Endothelial cell of umbilical vein (primary cell): ENCODE measurements at regions not wholly inside any gene's neighbourhood (a gene's known extent, or its start where the extent isn't known, plus 50 kb on each side); places are given as distances from the start of the nearest gene placed in this dataset.

ENCODE experiments used
- BruUV-seq: library from RNA; stranded (reverse); fragments of 400-500 nt; replicated peaks from 2 replicates; lab custom pipeline; 2021; lab: Mats Ljungman, UMichigan
- CTCF ChIA-PET: fragments of 300-600, 350-600 bp; sonication (Branson Sonifier 250); formaldehyde crosslinking; loops from one replicate; lab custom pipeline; 2021; ENCODE audit warnings: antibody characterized with exemption, inconsistent platforms; lab: Charles Lee
- POLR2A ChIA-PET: fragments of 300-600, 350-600 bp; sonication (Branson Sonifier 250); formaldehyde crosslinking; loops from one replicate; lab custom pipeline; 2021; ENCODE audit warnings: antibody characterized with exemption, inconsistent platforms; lab: Charles Lee
- DNase-seq: peaks from one replicate; pipeline ENCODE4 v3.0.0-alpha.2; 2011; ENCODE audit warnings: low read depth, low spot score
- FAIRE-seq: peaks from 2 replicates; lab custom pipeline; 2011; peaks lifted over from hg19 to GRCh38; lab: Jason Lieb, UNC
- H2AFZ ChIP-seq: 2 replicates; pipeline ENCODE4 v1.6.0; 2012; ENCODE audit warnings: low read depth, low read length, control low read depth, inconsistent platforms
- H3K27ac ChIP-seq: 2 replicates; pipeline ENCODE4 v1.5.1; 2011; ENCODE audit warnings: low read depth, mild to moderate bottlenecking, control low read depth, low read length, moderate library complexity; ENCODE audit not compliant: insufficient read depth
- H3K27me3 ChIP-seq, 2 experiments: 2 replicates each; pipeline versions ENCODE4 v1.6.0 to v1.6.1; 2011; ENCODE audit warnings: low read length in 2 of 2, mixed read lengths in 1 of 2; ENCODE audit not compliant: control insufficient read depth in 2 of 2, insufficient read depth in 2 of 2
- H3K36me3 ChIP-seq, 2 experiments: 2 replicates in 1 of 2; 3 replicates in 1 of 2; pipeline ENCODE4 v1.5.1; 2011; ENCODE audit warnings: low read length in 2 of 2, mild to moderate bottlenecking in 1 of 2, moderate library complexity in 1 of 2; ENCODE audit not compliant: control insufficient read depth in 2 of 2, insufficient read depth in 2 of 2; ENCODE audit errors: extremely low read depth in 1 of 2
- H3K4me1 ChIP-seq: 3 replicates; pipeline ENCODE4 v1.5.1; 2011; ENCODE audit warnings: mild to moderate bottlenecking, low read length; ENCODE audit not compliant: control insufficient read depth, insufficient read depth; ENCODE audit errors: extremely low read depth
- H3K4me2 ChIP-seq: 2 replicates; pipeline ENCODE4 v1.6.1; 2011; ENCODE audit warnings: low read length, control low read depth, mixed read lengths; ENCODE audit not compliant: insufficient read depth
- H3K4me3 ChIP-seq, 3 experiments: fragments of 200-600 bp in 1 of 3; sonication (generic), shearing (Covaris generic) in 1 of 3; replicated peaks in 1 of 3; 2 replicates each; pipeline ENCODE4 v1.5.1; 2011 to 2016; ENCODE audit warnings: control low read depth in 3 of 3, low read length in 3 of 3, mild to moderate bottlenecking in 2 of 3, inconsistent platforms in 1 of 3, low read depth in 1 of 3, moderate library complexity in 1 of 3; ENCODE audit not compliant: insufficient read depth in 1 of 3
- H3K79me2 ChIP-seq: 2 replicates; pipeline ENCODE4 v1.6.0; 2012; ENCODE audit warnings: low read length, inconsistent platforms; ENCODE audit not compliant: control insufficient read depth, insufficient read depth
- H3K9ac ChIP-seq: replicated peaks from 2 replicates; pipeline ENCODE3; 2011; ENCODE audit warnings: low read length, control low read depth; ENCODE audit not compliant: insufficient read depth; ENCODE audit errors: extremely low read depth
- H3K9me1 ChIP-seq: replicated peaks from 3 replicates; pipeline ENCODE4 v1.6.0; 2011; ENCODE audit warnings: mild to moderate bottlenecking, low read length; ENCODE audit not compliant: control insufficient read depth, insufficient read depth; ENCODE audit errors: extremely low read depth
- H3K9me3 ChIP-seq: replicated peaks from 2 replicates; pipeline ENCODE4 v1.5.1; 2012; ENCODE audit warnings: low read length, inconsistent platforms; ENCODE audit not compliant: control insufficient read depth, insufficient read depth
- H4K20me1 ChIP-seq: replicated peaks from 2 replicates; pipeline ENCODE3; 2011; ENCODE audit warnings: mild to moderate bottlenecking, low read length; ENCODE audit not compliant: control insufficient read depth, insufficient read depth; ENCODE audit errors: extremely low read depth
- CTCF ChIP-seq, 2 donors: IDR thresholded peaks; 1 replicate in 1 of 2; 2 replicates in 1 of 2; pipeline ENCODE4 v1.5.1; 2011; ENCODE audit warnings: low read length in 2 of 2, mild to moderate bottlenecking in 2 of 2, moderate library complexity in 2 of 2, control low read depth in 1 of 2, inconsistent platforms in 1 of 2, low read depth in 1 of 2; ENCODE audit not compliant: insufficient read depth in 1 of 2; ENCODE audit errors: extremely low read depth in 1 of 2
- EZH2 ChIP-seq: IDR thresholded peaks from 2 replicates; pipeline ENCODE4 v1.6.1; 2012; ENCODE audit warnings: borderline replicate concordance, low read depth, mild to moderate bottlenecking, moderate library complexity, low read length, inconsistent platforms; ENCODE audit not compliant: severe bottlenecking
- FOS ChIP-seq: IDR thresholded peaks from 2 replicates; pipeline ENCODE4 v1.6.1; 2011; ENCODE audit warnings: mild to moderate bottlenecking, low read length, moderate library complexity, borderline replicate concordance; ENCODE audit not compliant: insufficient read depth
- GATA2 ChIP-seq: IDR thresholded peaks from 2 replicates; pipeline ENCODE4 v1.7.0; 2011; ENCODE audit warnings: low read depth, mild to moderate bottlenecking, moderate library complexity, mixed read lengths, low read length; ENCODE audit not compliant: insufficient read length, insufficient read depth
- JUN ChIP-seq: IDR thresholded peaks from 2 replicates; pipeline ENCODE4 v1.6.1; 2011; ENCODE audit warnings: borderline replicate concordance, low read depth; ENCODE audit not compliant: insufficient read length, insufficient read depth
- MAX ChIP-seq: IDR thresholded peaks from 2 replicates; pipeline ENCODE4 v1.6.1; 2011; ENCODE audit not compliant: insufficient read depth, insufficient read length
- MYC ChIP-seq: IDR thresholded peaks from one replicate; pipeline ENCODE4 v1.6.1; 2011; ENCODE audit warnings: mild to moderate bottlenecking, low read depth, low read length
- POLR2A ChIP-seq: IDR thresholded peaks from 2 replicates; pipeline ENCODE4 v1.6.1; 2012; ENCODE audit warnings: low read depth, mild to moderate bottlenecking, control low read depth, low read length
- POLR2AphosphoS5 ChIP-seq: IDR thresholded peaks from 2 replicates; pipeline ENCODE4 v1.6.1; 2012; ENCODE audit warnings: low read depth, mild to moderate bottlenecking, control low read depth, low read length, moderate library complexity; ENCODE audit not compliant: insufficient read depth
- dilution Hi-C: fragments of 300-500 bp; cut with MboI; formaldehyde crosslinking; loops from one replicate; pipeline ENCODE4 v1.15.0; 2019; ENCODE audit warnings: low sequenced_read_pairs; ENCODE audit not compliant: extremely low pct_ligation_motif_present
- intact Hi-C: fragments of 100-400 bp; cut with micrococcal nuclease; formaldehyde crosslinking; loops from one replicate; pipeline ENCODE4 v1.10.0; 2022

GRCh38 chr15:93459396-93459795 lies 370.4 kb upstream of the RGMA start:
- no peak overlapping the region for H3K4me3 ChIP-seq
- H3K9me1 ChIP-seq = no peaks in the 10 kb centered on the region
- ChIA-PET POLR2A (no interaction called here), CTCF (no interaction called here)
- H3K79me2 ChIP-seq = no peaks in the 10 kb centered on the region
- intact Hi-C loops (no loop called here), dilution Hi-C loops (no loop called here)
- DNase-seq (no peak), FAIRE-seq (no peak)
- H3K36me3 ChIP-seq = no peaks in the 10 kb centered on the region
- no peaks in the 10 kb centered on the region for H4K20me1 ChIP-seq
- no peaks in the 10 kb centered on the region for H3K4me1 ChIP-seq
- H3K9ac ChIP-seq = no peak overlapping the region
- no peak overlapping the region for H3K4me2 ChIP-seq
- H3K27ac ChIP-seq = no peak overlapping the region
- H2AFZ ChIP-seq = no peak overlapping the region
- H3K9me3 ChIP-seq = no peaks in the 10 kb centered on the region
- no peaks in the 10 kb centered on the region for H3K27me3 ChIP-seq
- TF ChIP-seq EZH2 (no peak), CTCF (IDR thresholded peaks at IDR 0.05; ENCODE audit: extremely low read depth in 1 of 2, insufficient read depth in 1 of 2, low read depth in 1 of 2, low read length in 2 of 2) (no peak), POLR2A (no peak), MAX (no peak), POLR2AphosphoS5 (no peak), FOS (no peak), MYC (no peak), JUN (no peak), GATA2 (no peak)
- no TSS peak for BruUV-seq
